ENCODE measurements at regions not wholly inside any gene's neighbourhood (a gene's known extent, or its start where the extent isn't known, plus 50 kb on each side); places are given as distances from the start of the nearest gene placed in this dataset.

- Histone ChIP-seq H3K9ac (ENCODE audit: low read length) (no peak overlapping the region), H3K4me3 (replicated peaks in 1 of 2; ENCODE audit: low read depth in 1 of 2, low read length in 2 of 2) (no peak overlapping the region), H4K20me1 (ENCODE audit: insufficient read depth) (no peaks in the 10 kb centered on the region), H3K9me2 (ENCODE audit: insufficient read depth) (no peaks in the 10 kb centered on the region), H3K27ac (ENCODE audit: low read depth, low read length) (no peak overlapping the region), H3K4me1 (ENCODE audit: control insufficient read depth in 1 of 2, insufficient read depth in 2 of 2, low read length in 2 of 2) (no peaks in the 10 kb centered on the region), H2AFZ (ENCODE audit: low read depth, low read length, poor library complexity, severe bottlenecking) (no peak overlapping the region), H3K9me3 (ENCODE audit: control insufficient read depth in 1 of 2, insufficient read depth in 1 of 2, low read depth in 1 of 2, low read length in 2 of 2) (no peaks in the 10 kb centered on the region), H3K79me2 (ENCODE audit: insufficient read depth, low read length) (no peaks in the 10 kb centered on the region), H3K36me3 (ENCODE audit: control insufficient read depth in 1 of 2, insufficient read depth in 2 of 2, low read length in 2 of 2) (no peaks in the 10 kb centered on the region), H3K4me2 (ENCODE audit: low read length) (no peak overlapping the region), H3K27me3 (ENCODE audit: insufficient read depth, low read length) (no peaks in the 10 kb centered on the region; the same call in 1 of the 2 replicates)
- CTCF ChIA-PET: no interaction called here
- RAD21 ChIA-PET (ENCODE audit: low non-redundant PET in 1 of 2, low total read pairs in 2 of 2, uncharacterized antibody in 2 of 2, unreplicated experiment in 2 of 2): no interaction called here
- POLR2A ChIA-PET: no interaction called here
- BruUV-seq (replicated peaks): no TSS peak
- intact Hi-C loops (cut with micrococcal nuclease): no loop called here
- DNase-seq (ENCODE audit: low read depth, low spot score): no peak
- TF ChIP-seq SRF (IDR thresholded peaks at IDR 0.05; ENCODE audit: low read depth): no peak
- no peak for TF ChIP-seq ATF3 (IDR thresholded peaks at IDR 0.05)
- TF ChIP-seq JUND (IDR thresholded peaks at IDR 0.05): no peak
- TF ChIP-seq ELF1 (IDR thresholded peaks at IDR 0.05; ENCODE audit: borderline replicate concordance, low read depth): no peak
- no peak for TF ChIP-seq CTCF (IDR thresholded peaks at IDR 0.05 in 2 of 3, conservative IDR thresholded peaks at IDR 0.05 in 1 of 3; ENCODE audit: borderline replicate concordance in 1 of 3, insufficient read depth in 1 of 3, low read depth in 2 of 3, low read length in 2 of 3)
- TF ChIP-seq POLR2AphosphoS5 (IDR thresholded peaks at IDR 0.05; ENCODE audit: low read depth, low read length): no peak
- no peak for TF ChIP-seq EZH2phosphoT487 (IDR thresholded peaks at IDR 0.05; ENCODE audit: borderline replicate concordance)
- no peak for ATAC-seq
Measured at GRCh38 chr10:121245754-121246153, 352.5 kb downstream of the FGFR2 start.

GRCh38 chr10:121248266-121248665 lies 350.0 kb downstream of the FGFR2 start:
- no peaks in the 10 kb centered on the region for H3K79me2 ChIP-seq (ENCODE audit: insufficient read depth, low read length)
- no peak overlapping the region for H3K9ac ChIP-seq (ENCODE audit: low read length)
- intact Hi-C loops (cut with micrococcal nuclease): no loop called here
- BruUV-seq (replicated peaks): no TSS peak
- H3K27me3 ChIP-seq (ENCODE audit: insufficient read depth, low read length): no peaks in the 10 kb centered on the region; the same call in 1 of the 2 replicates
- ATAC-seq: no peak
- POLR2A ChIA-PET: no interaction called here
- no peaks in the 10 kb centered on the region for H3K4me1 ChIP-seq (ENCODE audit: control insufficient read depth in 1 of 2, insufficient read depth in 2 of 2, low read length in 2 of 2)
- CTCF ChIA-PET: no interaction called here
- no peaks in the 10 kb centered on the region for H3K9me3 ChIP-seq (ENCODE audit: control insufficient read depth in 1 of 2, insufficient read depth in 1 of 2, low read depth in 1 of 2, low read length in 2 of 2)
- RAD21 ChIA-PET (ENCODE audit: low non-redundant PET in 1 of 2, low total read pairs in 2 of 2, uncharacterized antibody in 2 of 2, unreplicated experiment in 2 of 2): no interaction called here
- no peak overlapping the region for H3K4me3 ChIP-seq (replicated peaks in 1 of 2; ENCODE audit: low read depth in 1 of 2, low read length in 2 of 2)
- no peaks in the 10 kb centered on the region for H3K9me2 ChIP-seq (ENCODE audit: insufficient read depth)
- no peak overlapping the region for H3K27ac ChIP-seq (ENCODE audit: low read depth, low read length)
- no peak overlapping the region for H2AFZ ChIP-seq (ENCODE audit: low read depth, low read length, poor library complexity, severe bottlenecking)
- H3K4me2 ChIP-seq (ENCODE audit: low read length): no peak overlapping the region
- H3K36me3 ChIP-seq (ENCODE audit: control insufficient read depth in 1 of 2, insufficient read depth in 2 of 2, low read length in 2 of 2): no peaks in the 10 kb centered on the region
- DNase-seq (ENCODE audit: low read depth, low spot score): no peak
- H4K20me1 ChIP-seq (ENCODE audit: insufficient read depth): no peaks in the 10 kb centered on the region
- TF ChIP-seq SIN3A (IDR thresholded peaks at IDR 0.05; ENCODE audit: low read depth) (no peak), ELF1 (IDR thresholded peaks at IDR 0.05; ENCODE audit: borderline replicate concordance, low read depth) (no peak), SRF (IDR thresholded peaks at IDR 0.05; ENCODE audit: low read depth) (no peak), EGR1 (IDR thresholded peaks at IDR 0.05; ENCODE audit: low read depth) (no peak), ATF3 (IDR thresholded peaks at IDR 0.05) (no peak), YY1 (IDR thresholded peaks at IDR 0.05; ENCODE audit: extremely low read depth, insufficient replicate concordance, low read depth, low read length) (no peak), POLR2A (IDR thresholded peaks at IDR 0.05; ENCODE audit: borderline replicate concordance, extremely low read depth, insufficient read depth, insufficient read length) (no peak), ZNF274 (IDR thresholded peaks at IDR 0.05; ENCODE audit: low read depth, low read length) (no peak), CEBPB (IDR thresholded peaks at IDR 0.05; ENCODE audit: low read depth) (no peak), REST (IDR thresholded peaks at IDR 0.05; ENCODE audit: low read depth) (no peak), FOSL1 (IDR thresholded peaks at IDR 0.05; ENCODE audit: low read depth) (no peak), EZH2phosphoT487 (IDR thresholded peaks at IDR 0.05; ENCODE audit: borderline replicate concordance) (no peak), CBX3 (IDR thresholded peaks at IDR 0.05; ENCODE audit: low read depth) (no peak), RAD21 (IDR thresholded peaks at IDR 0.05; ENCODE audit: low read depth) (no peak)
